Limb (tissue), 2 donors: ENCODE measurements at regions not wholly inside any gene's neighbourhood (a gene's known extent, or its start where the extent isn't known, plus 50 kb on each side); places are given as distances from the start of the nearest gene placed in this dataset.

Experiments
- DNase-seq, 2 donors: peaks; one replicate each; pipeline ENCODE4 v3.0.0-alpha.2; 2016; ENCODE audit errors: extremely low spot score in 2 of 2

DNA sequence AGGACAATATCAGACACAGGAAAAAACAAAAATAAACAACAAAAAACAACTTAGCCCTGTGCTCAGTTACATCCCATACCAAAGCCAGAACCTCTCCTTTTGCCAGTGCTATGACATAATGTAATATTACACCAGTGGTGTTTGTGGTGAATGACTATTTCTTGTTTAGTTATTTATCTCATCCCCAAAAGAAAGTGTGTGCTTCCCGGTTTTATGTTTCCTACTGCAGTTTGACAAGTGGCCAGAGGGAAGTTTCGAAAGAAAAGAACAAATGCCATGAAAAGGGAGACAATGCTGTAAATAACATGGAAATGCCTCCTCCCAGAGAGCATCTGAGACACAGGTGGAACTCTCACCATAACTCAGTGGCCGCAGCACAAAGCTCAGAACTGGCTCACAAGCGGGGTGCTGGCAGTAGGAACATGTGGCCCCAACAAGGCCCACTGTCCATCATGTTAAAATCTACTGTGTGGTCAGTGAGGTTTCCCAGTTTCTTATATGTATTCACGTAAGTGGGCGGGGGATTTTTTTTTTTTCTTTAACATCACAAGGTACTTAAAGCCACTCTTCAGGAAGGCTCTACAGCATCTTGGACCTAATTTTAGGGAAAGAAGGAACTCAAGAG, 158.2 kb downstream of the BARHL2 start:
- no peak for DNase-seq

- DNase-seq: no peak
These were observed 159.0 kb downstream of the BARHL2 start for GRCh38 chr1:90558126-90558525.

- DNase-seq: no peak
These were observed 159.4 kb downstream of the BARHL2 start for GRCh38 chr1:90557706-90558105.

GRCh38 chr1:90550626-90551406, 166.3 kb downstream of the BARHL2 start:
- DNase-seq: no peak

- no peak for DNase-seq
These were observed 172.7 kb downstream of the BARHL2 start for GRCh38 chr1:90544356-90544755.

GRCh38 chr1:90537606-90538362, 179.3 kb downstream of the BARHL2 start:
- no peak for DNase-seq

DNA sequence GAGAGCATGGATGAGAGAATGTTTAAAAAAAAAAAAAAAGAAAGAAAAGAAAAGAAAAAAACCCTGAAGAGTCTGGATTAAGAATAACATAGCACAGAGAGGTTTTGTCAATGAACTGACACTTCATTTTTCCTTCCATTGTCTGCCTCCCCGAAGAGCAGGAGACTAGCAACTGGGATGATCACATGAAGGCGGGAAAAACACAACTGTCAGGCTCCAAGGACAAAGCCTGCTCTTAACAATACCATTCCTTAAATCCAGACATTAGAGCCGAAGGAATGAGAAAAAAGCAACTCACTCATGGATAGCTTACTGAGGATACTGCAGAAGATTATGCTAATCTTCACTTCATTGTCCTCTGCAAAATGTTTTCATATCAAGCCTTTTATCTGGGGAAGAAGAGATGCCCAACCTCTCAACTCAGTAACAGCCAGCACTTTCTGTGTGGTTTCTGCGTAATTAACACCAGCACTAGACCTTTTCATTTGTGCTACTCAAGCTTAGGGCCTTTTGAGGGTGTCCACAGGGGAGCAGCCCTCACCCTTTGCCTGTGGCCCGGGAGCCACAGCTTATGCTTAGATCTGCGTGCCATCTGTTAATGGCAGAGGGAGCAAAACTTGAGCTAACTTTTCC, 182.3 kb downstream of the BARHL2 start:
- DNase-seq: no peak

GRCh38 chr1:90534116-90534515, 183.0 kb downstream of the BARHL2 start:
- DNase-seq: no peak

- no peak for DNase-seq
These were observed 190.1 kb downstream of the BARHL2 start for GRCh38 chr1:90526954-90527353.

- DNase-seq: no peak
These were observed 194.7 kb downstream of the BARHL2 start for GRCh38 chr1:90522432-90522831.

- DNase-seq: no peak
These were observed 203.1 kb downstream of the BARHL2 start for GRCh38 chr1:90513956-90514355.

GRCh38 chr1:90512441-90512840, 204.7 kb downstream of the BARHL2 start:
- DNase-seq: no peak

DNA sequence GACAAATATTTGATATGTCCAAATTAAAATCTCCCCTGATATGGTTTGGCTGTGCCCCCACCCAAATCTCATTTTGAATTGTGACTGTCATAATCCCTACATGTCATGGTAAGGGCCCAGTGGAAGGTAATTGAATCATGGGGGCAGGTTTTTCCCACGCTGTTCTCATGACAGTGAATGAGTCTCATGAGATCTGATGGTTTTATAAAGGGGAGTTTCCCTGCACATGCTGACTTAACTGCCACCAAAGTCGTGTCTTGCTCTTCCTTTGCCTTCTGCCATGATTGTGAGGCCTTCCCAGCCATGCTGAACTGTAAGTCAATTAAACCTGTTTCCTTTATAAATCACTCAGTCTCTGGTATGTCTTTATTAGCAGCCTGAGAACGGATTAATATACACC, 207.0 kb downstream of the BARHL2 start:
- DNase-seq: no peak

GRCh38 chr1:90509225-90510048, 207.7 kb downstream of the BARHL2 start:
- DNase-seq: no peak

- no peak for DNase-seq
These were observed 208.5 kb downstream of the BARHL2 start for GRCh38 chr1:90508376-90509167.

DNA sequence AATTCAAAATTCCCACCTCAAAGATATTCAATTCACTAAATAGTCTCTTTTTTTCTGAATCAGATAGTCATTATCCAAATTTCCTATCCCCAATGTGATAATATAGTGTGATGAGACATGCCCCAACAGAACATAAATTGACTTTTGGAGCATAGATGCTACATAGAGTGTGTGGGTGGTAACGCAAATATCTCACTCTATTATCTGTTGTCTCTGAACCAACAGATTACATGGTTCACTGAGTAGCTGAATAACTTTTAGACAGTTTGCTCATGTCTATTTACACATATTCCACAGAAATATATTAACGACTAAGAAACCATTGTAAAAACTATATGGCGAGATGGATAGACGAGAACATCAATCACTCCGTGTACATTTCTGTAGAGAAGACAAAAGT, 209.9 kb downstream of the BARHL2 start:
- DNase-seq: no peak

DNA sequence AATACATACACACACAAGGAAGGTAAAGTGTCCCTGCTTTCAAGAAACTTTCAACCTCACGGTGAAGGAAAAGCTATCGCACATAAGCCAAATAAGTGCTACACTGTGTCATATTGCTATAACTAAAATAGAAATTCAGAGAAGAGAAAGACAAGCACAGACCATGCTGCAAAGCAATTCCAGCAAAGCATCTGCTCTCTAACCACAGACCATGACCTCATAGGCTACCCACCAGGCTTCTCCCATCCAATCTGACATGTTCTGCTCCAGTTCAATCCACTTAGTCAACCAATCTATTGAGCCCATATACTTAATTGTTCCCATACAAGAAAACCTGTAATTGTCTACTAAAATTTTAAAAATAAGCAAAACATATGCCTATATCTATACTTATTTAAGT, 211.3 kb downstream of the BARHL2 start:
- no peak for DNase-seq

DNA sequence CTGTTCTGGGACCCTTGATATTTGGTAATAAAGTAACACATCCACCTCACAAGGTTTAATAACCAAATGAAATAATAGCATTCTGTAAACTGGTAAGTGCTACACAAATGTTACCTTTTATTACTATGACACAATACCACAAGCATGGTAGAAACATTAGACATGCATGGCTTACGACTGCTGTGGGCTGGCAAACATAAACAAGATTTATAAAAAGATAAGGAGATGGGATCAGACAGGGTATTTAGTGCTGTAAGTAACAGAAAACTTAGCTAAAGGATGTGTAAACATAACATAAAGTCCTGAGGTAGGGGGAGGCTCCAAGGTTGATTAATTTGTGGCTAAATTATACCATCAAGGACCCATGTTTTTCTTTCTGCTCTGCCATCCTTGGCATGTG, 212.6 kb downstream of the BARHL2 start:
- DNase-seq: no peak

DNA sequence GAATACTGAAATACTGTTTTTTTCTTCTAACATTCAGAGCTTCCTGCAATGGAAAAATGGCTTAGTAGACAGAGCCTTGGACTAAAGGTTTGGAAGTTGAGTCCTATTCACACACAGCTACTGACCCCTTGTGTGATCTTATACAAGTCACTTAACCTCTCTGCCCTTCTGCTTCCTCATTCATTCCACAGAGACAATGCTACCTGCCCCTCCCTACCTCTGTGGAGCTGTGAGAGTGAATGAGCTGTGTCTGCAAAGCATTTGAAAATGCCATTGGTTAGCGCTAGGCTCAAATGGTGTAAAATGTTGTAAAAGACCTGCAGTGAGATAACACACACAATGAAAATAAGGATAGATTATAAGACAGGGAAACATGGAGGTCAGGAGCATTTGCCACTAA, 214.4 kb downstream of the BARHL2 start:
- DNase-seq: no peak

- no peak for DNase-seq
These were observed 214.9 kb downstream of the BARHL2 start for GRCh38 chr1:90502194-90502593.
